ENCODE measurements at regions not wholly inside any gene's neighbourhood (a gene's known extent, or its start where the extent isn't known, plus 50 kb on each side); places are given as distances from the start of the nearest gene placed in this dataset.

- no peak for TF ChIP-seq CTCF (IDR thresholded peaks at IDR 0.05; ENCODE audit: control extremely low read depth, extremely low read depth, low read depth, missing control alignments)
- DNase-seq (ENCODE audit: extremely low spot score): no peak
- POLR2A ChIA-PET: no interaction called here
- CTCF ChIA-PET: no interaction called here
Measured at GRCh38 chr10:84029840-84030239, 109.5 kb upstream of the GHITM start.

- ChIA-PET POLR2A (no interaction called here), CTCF (interaction anchor here (1.2 to 1.8 kb wide), 3 partner anchors 11 to 20 kb away, joined by 3 to 5 read pairs (median 4); no protein-coding TSS in a partner anchor)
- TF ChIP-seq CTCF (IDR thresholded peaks at IDR 0.05; ENCODE audit: control extremely low read depth, extremely low read depth, low read depth, missing control alignments): no peak
- no peak for DNase-seq (ENCODE audit: extremely low spot score)
Measured at GRCh38 chr10:84038035-84038434, 101.3 kb upstream of the GHITM start.

- CTCF ChIA-PET: interaction anchor here (1.8 kb wide), 1 partner anchor 13 kb away, joined by 5 read pairs; no protein-coding TSS in a partner anchor
- no peak for DNase-seq (ENCODE audit: extremely low spot score)
- POLR2A ChIA-PET: no interaction called here
- TF ChIP-seq CTCF (IDR thresholded peaks at IDR 0.05; ENCODE audit: control extremely low read depth, extremely low read depth, low read depth, missing control alignments): no peak
Measured at GRCh38 chr10:84039957-84040356, 99.4 kb upstream of the GHITM start.

- no peak for DNase-seq (ENCODE audit: extremely low spot score)
- POLR2A ChIA-PET: no interaction called here
- no peak for TF ChIP-seq CTCF (IDR thresholded peaks at IDR 0.05; ENCODE audit: control extremely low read depth, extremely low read depth, low read depth, missing control alignments)
- CTCF ChIA-PET: interaction anchor here (1.5 kb wide), 1 partner anchor 10 kb away, joined by 3 read pairs; no protein-coding TSS in a partner anchor
Measured at GRCh38 chr10:84047258-84048010, 91.9 kb upstream of the GHITM start.

- CTCF ChIA-PET: interaction anchor here (1.4 to 1.8 kb wide), 2 partner anchors 22 to 165 kb away, joined by 3 to 4 read pairs; no protein-coding TSS in a partner anchor
- no peak for TF ChIP-seq CTCF (IDR thresholded peaks at IDR 0.05; ENCODE audit: control extremely low read depth, extremely low read depth, low read depth, missing control alignments)
Measured at GRCh38 chr10:84049645-84050011, 89.7 kb upstream of the GHITM start.

GRCh38 chr10:84053626-84054025, 85.7 kb upstream of the GHITM start:
- no peak for TF ChIP-seq CTCF (IDR thresholded peaks at IDR 0.05; ENCODE audit: control extremely low read depth, extremely low read depth, low read depth, missing control alignments)
- ChIA-PET POLR2A (no interaction called here), CTCF (interaction anchor here (2.3 kb wide), 1 partner anchor 12 kb away, joined by 5 read pairs; no protein-coding TSS in a partner anchor)
- no peak for DNase-seq (ENCODE audit: extremely low spot score)

More at GRCh38 chr10:84049645-84050011, 89.7 kb upstream of the GHITM start:
- POLR2A ChIA-PET: no interaction called here
- no peak for DNase-seq (ENCODE audit: extremely low spot score)

Measured in GM10248 (cell line).